ENCODE measurements at regions not wholly inside any gene's neighbourhood (a gene's known extent, or its start where the extent isn't known, plus 50 kb on each side); places are given as distances from the start of the nearest gene placed in this dataset.

GRCh38 chr2:8333177-8333831 lies 348.6 kb upstream of the ID2 start:
- TF ChIP-seq NFIC (IDR thresholded peaks at IDR 0.05) (no peak), TCF12 (IDR thresholded peaks at IDR 0.05; ENCODE audit: low read depth) (no peak), EGR1 (IDR thresholded peaks at IDR 0.05) (no peak), CREB1 (IDR thresholded peaks at IDR 0.05; ENCODE audit: low read depth) (no peak), TEAD4 (IDR thresholded peaks at IDR 0.05) (no peak), YY1 (IDR thresholded peaks at IDR 0.05; ENCODE audit: low read depth) (no peak), FOXM1 (IDR thresholded peaks at IDR 0.05; ENCODE audit: borderline replicate concordance, low read depth) (no peak), ZBTB7A (IDR thresholded peaks at IDR 0.05; ENCODE audit: low read depth) (no peak), CEBPB (IDR thresholded peaks at IDR 0.05) (no peak), RAD21 (IDR thresholded peaks at IDR 0.05; ENCODE audit: low read depth) (no peak), TAF1 (IDR thresholded peaks at IDR 0.05; ENCODE audit: low read depth) (no peak), MAX (IDR thresholded peaks at IDR 0.05) (no peak), EP300 (IDR thresholded peaks at IDR 0.05; ENCODE audit: borderline replicate concordance) (no peak)
- TF ChIP-seq, protein P1, sequence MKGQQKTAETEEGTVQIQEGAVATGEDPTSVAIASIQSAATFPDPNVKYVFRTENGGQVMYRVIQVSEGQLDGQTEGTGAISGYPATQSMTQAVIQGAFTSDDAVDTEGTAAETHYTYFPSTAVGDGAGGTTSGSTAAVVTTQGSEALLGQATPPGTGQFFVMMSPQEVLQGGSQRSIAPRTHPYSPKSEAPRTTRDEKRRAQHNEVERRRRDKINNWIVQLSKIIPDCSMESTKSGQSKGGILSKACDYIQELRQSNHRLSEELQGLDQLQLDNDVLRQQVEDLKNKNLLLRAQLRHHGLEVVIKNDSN (IDR thresholded peaks at IDR 0.05) = no peak

DNA sequence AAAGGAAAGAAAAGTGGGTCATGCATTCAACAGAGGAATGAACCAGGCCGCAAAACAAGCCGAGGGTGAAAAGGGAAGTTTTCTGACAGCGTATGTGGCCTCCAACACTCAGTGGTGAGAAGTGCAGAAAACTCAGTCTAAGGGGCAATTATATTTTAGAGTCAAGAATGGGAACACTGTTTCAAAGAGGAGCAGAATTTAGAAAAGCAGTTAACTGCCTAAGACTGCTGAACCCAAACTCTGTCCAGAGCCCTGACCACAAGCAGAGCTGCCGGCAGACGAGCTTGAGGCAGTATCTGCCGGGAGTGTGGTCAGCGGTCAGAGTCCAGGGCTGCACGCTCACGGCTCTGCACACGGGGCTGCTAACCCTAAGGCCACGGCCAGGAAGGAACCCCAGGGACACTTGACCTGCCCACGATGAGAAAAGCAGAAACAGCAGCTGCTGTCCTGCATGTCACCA lies 347.0 kb upstream of the ID2 start:
- TF ChIP-seq TEAD4 (IDR thresholded peaks at IDR 0.05) (no peak), TAF1 (IDR thresholded peaks at IDR 0.05; ENCODE audit: low read depth) (no peak)
- TF ChIP-seq, protein P2, sequence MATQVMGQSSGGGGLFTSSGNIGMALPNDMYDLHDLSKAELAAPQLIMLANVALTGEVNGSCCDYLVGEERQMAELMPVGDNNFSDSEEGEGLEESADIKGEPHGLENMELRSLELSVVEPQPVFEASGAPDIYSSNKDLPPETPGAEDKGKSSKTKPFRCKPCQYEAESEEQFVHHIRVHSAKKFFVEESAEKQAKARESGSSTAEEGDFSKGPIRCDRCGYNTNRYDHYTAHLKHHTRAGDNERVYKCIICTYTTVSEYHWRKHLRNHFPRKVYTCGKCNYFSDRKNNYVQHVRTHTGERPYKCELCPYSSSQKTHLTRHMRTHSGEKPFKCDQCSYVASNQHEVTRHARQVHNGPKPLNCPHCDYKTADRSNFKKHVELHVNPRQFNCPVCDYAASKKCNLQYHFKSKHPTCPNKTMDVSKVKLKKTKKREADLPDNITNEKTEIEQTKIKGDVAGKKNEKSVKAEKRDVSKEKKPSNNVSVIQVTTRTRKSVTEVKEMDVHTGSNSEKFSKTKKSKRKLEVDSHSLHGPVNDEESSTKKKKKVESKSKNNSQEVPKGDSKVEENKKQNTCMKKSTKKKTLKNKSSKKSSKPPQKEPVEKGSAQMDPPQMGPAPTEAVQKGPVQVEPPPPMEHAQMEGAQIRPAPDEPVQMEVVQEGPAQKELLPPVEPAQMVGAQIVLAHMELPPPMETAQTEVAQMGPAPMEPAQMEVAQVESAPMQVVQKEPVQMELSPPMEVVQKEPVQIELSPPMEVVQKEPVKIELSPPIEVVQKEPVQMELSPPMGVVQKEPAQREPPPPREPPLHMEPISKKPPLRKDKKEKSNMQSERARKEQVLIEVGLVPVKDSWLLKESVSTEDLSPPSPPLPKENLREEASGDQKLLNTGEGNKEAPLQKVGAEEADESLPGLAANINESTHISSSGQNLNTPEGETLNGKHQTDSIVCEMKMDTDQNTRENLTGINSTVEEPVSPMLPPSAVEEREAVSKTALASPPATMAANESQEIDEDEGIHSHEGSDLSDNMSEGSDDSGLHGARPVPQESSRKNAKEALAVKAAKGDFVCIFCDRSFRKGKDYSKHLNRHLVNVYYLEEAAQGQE (IDR thresholded peaks at IDR 0.05; ENCODE audit: low read depth) = no peak

- TF ChIP-seq ZBTB7A (IDR thresholded peaks at IDR 0.05; ENCODE audit: low read depth) (no peak), TEAD4 (IDR thresholded peaks at IDR 0.05) (no peak), MAX (IDR thresholded peaks at IDR 0.05) (no peak), EGR1 (IDR thresholded peaks at IDR 0.05) (no peak), RAD21 (IDR thresholded peaks at IDR 0.05; ENCODE audit: low read depth) (no peak), CREB1 (IDR thresholded peaks at IDR 0.05; ENCODE audit: low read depth) (no peak), FOXM1 (IDR thresholded peaks at IDR 0.05; ENCODE audit: borderline replicate concordance, low read depth) (no peak), TCF12 (IDR thresholded peaks at IDR 0.05; ENCODE audit: low read depth) (no peak), YY1 (IDR thresholded peaks at IDR 0.05; ENCODE audit: low read depth) (no peak), CEBPB (IDR thresholded peaks at IDR 0.05) (no peak), EP300 (IDR thresholded peaks at IDR 0.05; ENCODE audit: borderline replicate concordance) (no peak), NFIC (IDR thresholded peaks at IDR 0.05) (no peak), TAF1 (IDR thresholded peaks at IDR 0.05; ENCODE audit: low read depth) (no peak)
- TF ChIP-seq, protein P2 (IDR thresholded peaks at IDR 0.05; ENCODE audit: low read depth) = no peak
- TF ChIP-seq, protein P1 (IDR thresholded peaks at IDR 0.05) = no peak
Observed at GRCh38 chr2:8335801-8336200, 346.1 kb upstream of the ID2 start.

DNA sequence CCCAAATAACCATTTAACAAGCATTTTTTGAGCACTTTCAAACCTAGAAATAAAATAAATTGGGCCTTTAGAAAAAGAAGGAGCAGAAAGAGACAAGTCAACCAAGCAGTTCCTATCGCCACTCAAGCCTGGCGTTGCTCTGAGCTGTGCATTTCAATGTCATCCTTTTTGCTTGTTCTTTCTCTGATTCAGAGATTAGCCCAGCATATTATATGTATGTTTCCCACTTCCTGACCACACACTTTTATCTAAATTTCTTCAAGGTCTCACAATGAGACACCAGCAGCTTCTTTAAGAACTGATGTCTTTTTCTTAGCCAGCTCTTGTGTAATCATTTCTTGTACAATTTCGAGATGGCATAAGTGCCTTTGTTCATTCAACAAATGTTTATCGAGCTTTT lies 344.5 kb upstream of the ID2 start:
- TF ChIP-seq RAD21 (IDR thresholded peaks at IDR 0.05; ENCODE audit: low read depth) = no peak
- TF ChIP-seq FOXM1 (IDR thresholded peaks at IDR 0.05; ENCODE audit: borderline replicate concordance, low read depth) = no peak
- TF ChIP-seq ZBTB7A (IDR thresholded peaks at IDR 0.05; ENCODE audit: low read depth) = no peak
- TF ChIP-seq EP300 (IDR thresholded peaks at IDR 0.05; ENCODE audit: borderline replicate concordance) = no peak
- no peak for TF ChIP-seq MAX (IDR thresholded peaks at IDR 0.05)
- no peak for TF ChIP-seq TAF1 (IDR thresholded peaks at IDR 0.05; ENCODE audit: low read depth)
- no peak for TF ChIP-seq CEBPB (IDR thresholded peaks at IDR 0.05)
- TF ChIP-seq TCF12 (IDR thresholded peaks at IDR 0.05; ENCODE audit: low read depth) = no peak
- no peak for TF ChIP-seq EGR1 (IDR thresholded peaks at IDR 0.05)

GRCh38 chr2:8342407-8342806 lies 339.4 kb upstream of the ID2 start:
- no peak for TF ChIP-seq EGR1 (IDR thresholded peaks at IDR 0.05)
- TF ChIP-seq, protein P2 (IDR thresholded peaks at IDR 0.05; ENCODE audit: low read depth) = no peak
- no peak for TF ChIP-seq MAX (IDR thresholded peaks at IDR 0.05)
- TF ChIP-seq, protein P1 (IDR thresholded peaks at IDR 0.05) = no peak
- no peak for TF ChIP-seq CEBPB (IDR thresholded peaks at IDR 0.05)
- no peak for TF ChIP-seq RAD21 (IDR thresholded peaks at IDR 0.05; ENCODE audit: low read depth)
- no peak for TF ChIP-seq TEAD4 (IDR thresholded peaks at IDR 0.05)
- no peak for TF ChIP-seq ZBTB7A (IDR thresholded peaks at IDR 0.05; ENCODE audit: low read depth)
- no peak for TF ChIP-seq NFIC (IDR thresholded peaks at IDR 0.05)
- no peak for TF ChIP-seq YY1 (IDR thresholded peaks at IDR 0.05; ENCODE audit: low read depth)
- TF ChIP-seq CREB1 (IDR thresholded peaks at IDR 0.05; ENCODE audit: low read depth) = no peak
- TF ChIP-seq TCF12 (IDR thresholded peaks at IDR 0.05; ENCODE audit: low read depth) = no peak
- no peak for TF ChIP-seq TAF1 (IDR thresholded peaks at IDR 0.05; ENCODE audit: low read depth)
- TF ChIP-seq FOXM1 (IDR thresholded peaks at IDR 0.05; ENCODE audit: borderline replicate concordance, low read depth) = no peak
- no peak for TF ChIP-seq EP300 (IDR thresholded peaks at IDR 0.05; ENCODE audit: borderline replicate concordance)
